GM23338 (cell line): ENCODE measurements at regions not wholly inside any gene's neighbourhood (a gene's known extent, or its start where the extent isn't known, plus 50 kb on each side); places are given as distances from the start of the nearest gene placed in this dataset.

Experiments
- ATAC-seq: fragments of 200-7000 bp; cut with Tn5 transposase; 3 replicates; pipeline ENCODE4 v1.9.1; 2020
- DNase-seq: peaks from one replicate; pipeline ENCODE4 v3.0.0-alpha.2; 2015; ENCODE audit warnings: low spot score
- H2AFZ ChIP-seq: fragments of 200-600 bp; sonication (generic); 2 replicates; pipeline ENCODE4 v1.8.0; 2016; ENCODE audit warnings: antibody characterized with exemption, mild to moderate bottlenecking, moderate library complexity
- H3F3A ChIP-seq: fragments of 200-600 bp; sonication (generic); replicated peaks from 2 replicates; pipeline ENCODE4 v1.8.0; 2017; ENCODE audit warnings: antibody characterized with exemption, mixed run types, low read depth
- H3K27ac ChIP-seq: fragments of 200-600 bp; sonication (generic); 2 replicates; pipeline ENCODE4 v1.6.1; 2016; ENCODE audit warnings: low read depth
- H3K27me3 ChIP-seq: fragments of 200-600 bp; sonication (generic); 2 replicates; pipeline ENCODE4 v1.8.0; 2016; ENCODE audit warnings: mild to moderate bottlenecking, mixed run types, moderate library complexity; ENCODE audit not compliant: insufficient read depth
- H3K36me3 ChIP-seq: fragments of 200-600 bp; sonication (generic); 2 replicates; pipeline ENCODE4 v1.8.0; 2016; ENCODE audit warnings: mild to moderate bottlenecking; ENCODE audit not compliant: insufficient read depth
- H3K4me1 ChIP-seq: fragments of 200-600 bp; sonication (generic); 2 replicates; pipeline ENCODE4 v1.8.0; 2016; ENCODE audit warnings: mild to moderate bottlenecking, moderate library complexity; ENCODE audit not compliant: insufficient read depth
- H3K4me2 ChIP-seq: fragments of 200-600 bp; sonication (generic); 2 replicates; pipeline ENCODE4 v1.7.1; 2017; ENCODE audit warnings: mixed run types
- H3K4me3 ChIP-seq: fragments of 200-600 bp; sonication (generic); 2 replicates; pipeline ENCODE4 v1.6.1; 2016; ENCODE audit warnings: mixed run types
- H3K79me2 ChIP-seq: fragments of 200-600 bp; sonication (generic); replicated peaks from 2 replicates; pipeline ENCODE4 v1.8.0; 2017; ENCODE audit warnings: mild to moderate bottlenecking; ENCODE audit not compliant: insufficient read depth
- H3K9me2 ChIP-seq: fragments of 200-600 bp; sonication (generic); 2 replicates; pipeline ENCODE4 v1.8.0; 2017; ENCODE audit not compliant: insufficient read depth
- H4K20me1 ChIP-seq: fragments of 200-600 bp; sonication (generic); replicated peaks from 2 replicates; pipeline ENCODE4 v1.8.0; 2017; ENCODE audit warnings: mild to moderate bottlenecking; ENCODE audit not compliant: insufficient read depth
- H3K27ac Mint-ChIP-seq: 2 replicates; pipeline ENCODE4 v1.8.0; 2020; ENCODE audit warnings: inconsistent platforms, mild to moderate bottlenecking, moderate library complexity, mixed read lengths
- H3K27me3 Mint-ChIP-seq: 3 replicates; pipeline ENCODE4 v1.8.0; 2022; ENCODE audit warnings: low read depth, mild to moderate bottlenecking, moderate library complexity, mixed read lengths, inconsistent platforms; ENCODE audit not compliant: insufficient read depth, poor library complexity
- H3K36me3 Mint-ChIP-seq: 3 replicates; pipeline ENCODE4 v1.8.0; 2021; ENCODE audit warnings: low read depth, mild to moderate bottlenecking, inconsistent platforms, moderate library complexity, mixed read lengths
- H3K4me1 Mint-ChIP-seq: 3 replicates; pipeline ENCODE4 v1.8.0; 2020; ENCODE audit warnings: mild to moderate bottlenecking, inconsistent platforms, mixed read lengths
- H3K4me3 Mint-ChIP-seq: 3 replicates; pipeline ENCODE4 v1.8.0; 2021; ENCODE audit warnings: moderate library complexity, mild to moderate bottlenecking, inconsistent platforms, mixed read lengths
- H3K9me3 Mint-ChIP-seq: 3 replicates; pipeline ENCODE4 v1.8.0; 2020; ENCODE audit warnings: moderate library complexity, mild to moderate bottlenecking, inconsistent platforms, mixed read lengths
- CREB1 ChIP-seq: fragments of 250-450 bp; sonication (Bioruptor Pico); IDR thresholded peaks from 2 replicates; pipeline ENCODE4 v1.5.0; 2020; ENCODE audit warnings: low read depth, mild to moderate bottlenecking, moderate library complexity
- CTCF ChIP-seq, 2 experiments: fragments of 200-600 bp in 1 of 2; sonication (generic) in 1 of 2; conservative IDR thresholded peaks; 2 replicates each; pipeline versions ENCODE4 v1.5.1 to v1.6.1; 2016 to 2017; ENCODE audit warnings: antibody characterized with exemption in 2 of 2, low read depth in 2 of 2, mild to moderate bottlenecking in 2 of 2, moderate library complexity in 1 of 2
- ETS1 ChIP-seq: IDR thresholded peaks from 2 replicates; pipeline ENCODE4 v1.6.1; 2016; ENCODE audit warnings: antibody characterized with exemption
- EZH2 ChIP-seq: fragments of 200-600 bp; sonication (generic); IDR thresholded peaks from one replicate; pipeline ENCODE4 v1.8.0; 2017; ENCODE audit warnings: antibody characterized with exemption, mild to moderate bottlenecking, low read depth; ENCODE audit not compliant: unreplicated experiment
- EZH2phosphoT487 ChIP-seq: fragments of 200-600 bp; sonication (generic); IDR thresholded peaks from one replicate; pipeline ENCODE4 v1.8.1; 2018; ENCODE audit warnings: antibody characterized with exemption; ENCODE audit not compliant: unreplicated experiment
- JUNB ChIP-seq: IDR thresholded peaks from one replicate; pipeline ENCODE4 v1.6.1; 2016; ENCODE audit warnings: antibody characterized with exemption; ENCODE audit not compliant: unreplicated experiment
- NANOG ChIP-seq: IDR thresholded peaks from 2 replicates; pipeline ENCODE4 v1.6.1; 2016; ENCODE audit warnings: antibody characterized with exemption, borderline replicate concordance
- POLR2AphosphoS5 ChIP-seq: IDR thresholded peaks from 2 replicates; pipeline ENCODE4 v1.6.1; 2016; ENCODE audit warnings: antibody characterized with exemption, low read depth
- REST ChIP-seq: IDR thresholded peaks from one replicate; pipeline ENCODE4 v1.6.1; 2018; ENCODE audit warnings: antibody characterized with exemption; ENCODE audit not compliant: unreplicated experiment
- STAT1 ChIP-seq: IDR thresholded peaks from one replicate; pipeline ENCODE4 v1.6.1; 2016; ENCODE audit warnings: antibody characterized with exemption; ENCODE audit not compliant: unreplicated experiment
- ZNF114 ChIP-seq: fragments of 250-450 bp; sonication (Bioruptor Pico); IDR thresholded peaks from 2 replicates; pipeline ENCODE4 v1.5.0; 2020; ENCODE audit warnings: mild to moderate bottlenecking, moderate library complexity
- ZNF331 ChIP-seq: fragments of 250-450 bp; sonication (Bioruptor Pico); IDR thresholded peaks from 2 replicates; pipeline ENCODE4 v1.5.0; 2020; ENCODE audit warnings: low read depth, mild to moderate bottlenecking, moderate library complexity
- ZNF462 ChIP-seq: fragments of 250-450 bp; sonication (Bioruptor Pico); IDR thresholded peaks from 2 replicates; pipeline ENCODE4 v1.5.0; 2020; ENCODE audit warnings: mild to moderate bottlenecking, moderate library complexity

GRCh38 chr4:38406243-38406642 lies 257.8 kb upstream of the KLF3 start:
- H3K4me1 Mint-ChIP-seq, result peaks cover 5% of the 10 kb centered on the region; the same call in 2 of the 3 replicates
- Histone ChIP-seq H3K79me2 (no peaks in the 10 kb centered on the region), H3K27me3 (no peaks in the 10 kb centered on the region), H3K36me3 (no peaks in the 10 kb centered on the region), H3K4me1 (no peaks in the 10 kb centered on the region), H3K27ac (no peak overlapping the region), H4K20me1 (no peaks in the 10 kb centered on the region), H3K4me2 (no peak overlapping the region), H3K9me2 (0 out of 2 replicates have a peak, but pooled peaks cover 6% of the 10 kb centered on the region), H3F3A (no peaks in the 10 kb centered on the region), H3K4me3 (no peak overlapping the region), H2AFZ (no peak overlapping the region)
- TF ChIP-seq ZNF114 (CRISPR knock-in tag), result no peak
- no peak for TF ChIP-seq NANOG
- TF ChIP-seq ZNF331 (CRISPR knock-in tag), result no peak
- TF ChIP-seq ETS1, result no peak
- TF ChIP-seq CREB1 (CRISPR knock-in tag), result no peak
- TF ChIP-seq EZH2, result no peak
- no peak for TF ChIP-seq REST
- no peak for TF ChIP-seq ZNF462 (CRISPR knock-in tag)
- no peak for TF ChIP-seq JUNB
- no peak for TF ChIP-seq EZH2phosphoT487
- TF ChIP-seq POLR2AphosphoS5, result no peak
- TF ChIP-seq CTCF (conservative IDR thresholded peaks at IDR 0.05; ENCODE audit: low read depth in 2 of 2), result no peak
- no peak for TF ChIP-seq STAT1
- ATAC-seq (no peak), DNase-seq (no peak)
- H3K9me3 Mint-ChIP-seq, result no peaks in the 10 kb centered on the region; the same call in 2 of the 3 replicates
- no peaks in the 10 kb centered on the region for H3K36me3 Mint-ChIP-seq
- no peak overlapping the region for H3K27ac Mint-ChIP-seq
- H3K4me3 Mint-ChIP-seq, result no peak overlapping the region
- H3K27me3 Mint-ChIP-seq, result no peaks in the 10 kb centered on the region
